H1 (cell line): ENCODE measurements at regions not wholly inside any gene's neighbourhood (a gene's known extent, or its start where the extent isn't known, plus 50 kb on each side); places are given as distances from the start of the nearest gene placed in this dataset.

Source experiments
- CTCF ChIA-PET: fragments of 300-600 bp; sonication (Branson Sonifier 250); formaldehyde crosslinking; loops from one replicate; lab custom pipeline; 2021; ENCODE audit not compliant: partially characterized antibody; lab: Charles Lee
- POLR2A ChIA-PET: fragments of 300-600 bp; sonication (Branson Sonifier 250); formaldehyde crosslinking; loops from one replicate; lab custom pipeline; 2021; ENCODE audit warnings: inconsistent platforms; ENCODE audit not compliant: partially characterized antibody; lab: Charles Lee
- DNase-seq, 2 experiments: peaks; one replicate each; pipeline versions ENCODE4 v3.0.0 to v3.0.0-alpha.2; 2010 to 2022; ENCODE audit warnings: low spot score in 2 of 2, low read depth in 1 of 2, mixed read lengths in 1 of 2
- FAIRE-seq: peaks from 2 replicates; lab custom pipeline; 2011; peaks lifted over from hg19 to GRCh38; lab: Jason Lieb, UNC
- H2AFZ ChIP-seq: 2 replicates; pipeline ENCODE4 v1.8.1; 2012; ENCODE audit warnings: low read length, inconsistent platforms
- H2AK5ac ChIP-seq: 2 replicates; pipeline ENCODE4 v1.6.1; 2013; ENCODE audit warnings: low read depth, low read length
- H2BK120ac ChIP-seq: replicated peaks from 2 replicates; pipeline ENCODE3; 2013; ENCODE audit warnings: low read depth, low read length, inconsistent platforms
- H2BK12ac ChIP-seq: 2 replicates; pipeline ENCODE4 v1.6.1; 2013; ENCODE audit warnings: low read depth, low read length
- H2BK15ac ChIP-seq: 2 replicates; pipeline ENCODE4 v1.6.1; 2013; ENCODE audit warnings: low read length
- H2BK20ac ChIP-seq: 2 replicates; pipeline ENCODE4 v1.6.1; 2013; ENCODE audit warnings: low read length
- H2BK5ac ChIP-seq: 2 replicates; pipeline ENCODE4 v1.6.1; 2013; ENCODE audit warnings: low read depth, low read length
- H3K14ac ChIP-seq: 2 replicates; pipeline ENCODE4 v1.6.1; 2013; ENCODE audit warnings: inconsistent platforms; ENCODE audit not compliant: insufficient read length
- H3K18ac ChIP-seq: 2 replicates; pipeline ENCODE4 v1.6.1; 2013; ENCODE audit warnings: low read length; ENCODE audit errors: extremely low read depth
- H3K23ac ChIP-seq: 2 replicates; pipeline ENCODE4 v1.6.1; 2013; ENCODE audit warnings: inconsistent platforms; ENCODE audit not compliant: insufficient read length
- H3K23me2 ChIP-seq: 2 replicates; pipeline ENCODE4 v1.6.1; 2013; ENCODE audit warnings: low read depth, low read length
- H3K27ac ChIP-seq: 2 replicates; pipeline ENCODE4 v1.6.1; 2011; ENCODE audit warnings: low read depth, low read length, inconsistent platforms
- H3K27me3 ChIP-seq, 4 experiments: replicated peaks in 1 of 4; 1 replicate in 1 of 4; 2 replicates in 3 of 4; pipeline versions ENCODE4 v1.6.1 to v1.8.1; 2011 to 2013; ENCODE audit warnings: low read length in 3 of 4, mild to moderate bottlenecking in 3 of 4, inconsistent platforms in 2 of 4, mixed read lengths in 2 of 4, moderate library complexity in 1 of 4; ENCODE audit not compliant: control insufficient read depth in 3 of 4, insufficient read depth in 3 of 4; ENCODE audit errors: extremely low read depth in 1 of 4
- H3K36me3 ChIP-seq, 4 experiments: 2 replicates each; pipeline versions ENCODE4 v1.6.1 to v1.8.1; 2011 to 2013; ENCODE audit warnings: mild to moderate bottlenecking in 4 of 4, low read length in 3 of 4, moderate library complexity in 2 of 4, control low read depth in 1 of 4, inconsistent platforms in 1 of 4; ENCODE audit not compliant: insufficient read depth in 4 of 4, control insufficient read depth in 2 of 4
- H3K4ac ChIP-seq: replicated peaks from 2 replicates; pipeline ENCODE3; 2013; ENCODE audit warnings: low read length, low read depth, mixed read lengths, inconsistent platforms; ENCODE audit not compliant: insufficient read length
- H3K4me1 ChIP-seq, 4 experiments: replicated peaks in 1 of 4; 1 replicate in 1 of 4; 2 replicates in 3 of 4; pipeline versions ENCODE4 v1.6.1 to v1.8.1; 2011 to 2013; ENCODE audit warnings: low read length in 3 of 4, inconsistent platforms in 2 of 4, mixed read lengths in 1 of 4; ENCODE audit not compliant: insufficient read depth in 4 of 4, control insufficient read depth in 3 of 4
- H3K4me2 ChIP-seq, 2 experiments: 2 replicates each; pipeline versions ENCODE4 v1.6.1 to v1.8.1; 2011 to 2013; ENCODE audit warnings: low read depth in 2 of 2, low read length in 2 of 2, control low read depth in 1 of 2, inconsistent platforms in 1 of 2, mild to moderate bottlenecking in 1 of 2; ENCODE audit not compliant: insufficient read depth in 1 of 2
- H3K4me3 ChIP-seq, 4 experiments: fragments of 200-600, 300-600 bp in 1 of 4; sonication (generic), shearing (Covaris generic), sonication (Bioruptor Twin) in 1 of 4; 2 replicates each; pipeline versions ENCODE4 v1.5.1 to v1.8.1; 2011 to 2016; ENCODE audit warnings: low read length in 4 of 4, low read depth in 3 of 4, control low read depth in 2 of 4, inconsistent platforms in 2 of 4, mild to moderate bottlenecking in 2 of 4, mixed read lengths in 1 of 4, moderate library complexity in 1 of 4; ENCODE audit not compliant: insufficient read depth in 2 of 4; ENCODE audit errors: extremely low read depth in 1 of 4
- H3K56ac ChIP-seq: replicated peaks from 2 replicates; pipeline ENCODE3; 2013; ENCODE audit warnings: low read depth, mild to moderate bottlenecking, mixed read lengths, low read length, inconsistent platforms; ENCODE audit not compliant: insufficient read length
- H3K79me1 ChIP-seq: 2 replicates; pipeline ENCODE4 v1.6.1; 2013; ENCODE audit warnings: low read depth, low read length, control low read depth
- H3K79me2 ChIP-seq, 2 experiments: 2 replicates each; pipeline versions ENCODE4 v1.6.1 to v1.8.1; 2012 to 2013; ENCODE audit warnings: low read length in 2 of 2, mild to moderate bottlenecking in 2 of 2, inconsistent platforms in 1 of 2; ENCODE audit not compliant: insufficient read depth in 2 of 2, control insufficient read depth in 1 of 2
- H3K9ac ChIP-seq, 4 experiments: replicated peaks in 1 of 4; 1 replicate in 1 of 4; 2 replicates in 3 of 4; pipeline versions ENCODE4 v1.6.1 to v1.8.1; 2011 to 2013; ENCODE audit warnings: low read depth in 3 of 4, low read length in 3 of 4, control low read depth in 2 of 4, mild to moderate bottlenecking in 2 of 4, moderate library complexity in 2 of 4, inconsistent platforms in 1 of 4; ENCODE audit errors: extremely low read depth in 1 of 4
- H3K9me3 ChIP-seq, 2 experiments: 2 replicates each; pipeline versions ENCODE4 v1.6.1 to v1.8.1; 2012 to 2013; ENCODE audit warnings: mild to moderate bottlenecking in 2 of 2, moderate library complexity in 2 of 2, control low read depth in 1 of 2, inconsistent platforms in 1 of 2, low read depth in 1 of 2, low read length in 1 of 2, mixed read lengths in 1 of 2; ENCODE audit not compliant: insufficient read depth in 2 of 2
- H4K20me1 ChIP-seq, 2 experiments: replicated peaks in 1 of 2; 2 replicates each; pipeline versions ENCODE3 to v1.8.1; 2011 to 2013; ENCODE audit warnings: inconsistent platforms in 2 of 2, low read length in 2 of 2, mild to moderate bottlenecking in 1 of 2; ENCODE audit not compliant: insufficient read depth in 2 of 2, control insufficient read depth in 1 of 2
- H4K5ac ChIP-seq: 2 replicates; pipeline ENCODE4 v1.6.1; 2013; ENCODE audit warnings: low read length, low read depth, mixed read lengths, inconsistent platforms; ENCODE audit not compliant: insufficient read length
- H4K8ac ChIP-seq: 2 replicates; pipeline ENCODE4 v1.8.0; 2013; ENCODE audit warnings: mild to moderate bottlenecking, moderate library complexity, low read length, inconsistent platforms; ENCODE audit not compliant: insufficient read depth; ENCODE audit errors: extremely low read depth
- H4K91ac ChIP-seq: replicated peaks from 2 replicates; pipeline ENCODE3; 2013; ENCODE audit warnings: low read length, mixed read lengths, inconsistent platforms; ENCODE audit not compliant: insufficient read length
- HDAC6 ChIP-seq: IDR thresholded peaks from one replicate; pipeline ENCODE4 v1.7.1; 2012; ENCODE audit warnings: low read depth, mild to moderate bottlenecking, inconsistent platforms, low read length, moderate library complexity
- RFX5 ChIP-seq: IDR thresholded peaks from 2 replicates; pipeline ENCODE4 v1.6.1; 2011; ENCODE audit warnings: low read depth, low read length, improper control_type of control experiment, borderline replicate concordance
- WGBS, 2 experiments: shearing (Covaris generic) in 1 of 2; methylation state at CpG; one replicate each; pipeline versions ENCODE4 v1.1.6 to v1.1.7; 2013 to 2015; ENCODE audit warnings: low lambda C conversion rate in 2 of 2, mixed read lengths in 2 of 2, inconsistent platforms in 1 of 2, low coverage in 1 of 2, missing lambda C conversion rate in 1 of 2; ENCODE audit not compliant: insufficient replicate concordance in 2 of 2, insufficient coverage in 1 of 2, insufficient read length in 1 of 2; ENCODE audit errors: extremely low coverage in 1 of 2, missing lambda C conversion rate in 1 of 2; 5-methylcytosine and 5-hydroxymethylcytosine counted together

GRCh38 chr12:77384941-77385340 lies 319.6 kb upstream of the E2F7 start:
- WGBS, 2 experiments = 89% methylated on average over 3 of the region's 3 CpGs; no CpG with 5 or more reads in 1 of the 2 experiments
- no peak for FAIRE-seq
- POLR2A ChIA-PET = no interaction called here
- Histone ChIP-seq H3K4me1 (0 out of 7 replicates have a peak, but pooled peaks cover 0 to 2% (median 0%) of the 10 kb centered on the region in 4 experiments), H4K91ac (no peak overlapping the region), H3K23me2 (no peaks in the 10 kb centered on the region), H2BK5ac (no peak overlapping the region), H3K36me3 (no peaks in the 10 kb centered on the region), H3K4ac (no peak overlapping the region), H3K27ac (no peak overlapping the region), H3K79me1 (no peaks in the 10 kb centered on the region), H3K27me3 (no peaks in the 10 kb centered on the region), H2BK20ac (no peak overlapping the region), H3K23ac (no peak overlapping the region), H3K9ac (no peak overlapping the region), H3K14ac (no peak overlapping the region), H4K5ac (no peak overlapping the region), H3K56ac (no peak overlapping the region), H4K20me1 (no peaks in the 10 kb centered on the region), H3K9me3 (no peaks in the 10 kb centered on the region), H2BK15ac (no peak overlapping the region), H2BK12ac (no peak overlapping the region), H3K4me3 (no peak overlapping the region), H2BK120ac (no peak overlapping the region), H3K79me2 (no peaks in the 10 kb centered on the region)
- no peak for TF ChIP-seq HDAC6
- no peak for TF ChIP-seq RFX5
- TF ChIP-seq, all 59 proteins: peak for 0
- CTCF ChIA-PET = no interaction called here
- Histone ChIP-seq H4K8ac (no peak overlapping the region), H2AK5ac (no peak overlapping the region), H3K4me2 (no peak overlapping the region), H2AFZ (peak overlapping the region; percentile 26; the same call in 1 of the 2 replicates), H3K18ac (no peak overlapping the region)
- DNase-seq = no peak
